Stimulated activated CD8-positive, alpha-beta memory T cell treated with anti-CD3 and anti-CD28 coated beads, Interleukin-12 subunit alpha, Interleukin-12 subunit beta, amount 100 ng/mL, for 24 hours (primary cell): ENCODE measurements at regions not wholly inside any gene's neighbourhood (a gene's known extent, or its start where the extent isn't known, plus 50 kb on each side); places are given as distances from the start of the nearest gene placed in this dataset.

Source experiments
- DNase-seq: peaks from one replicate; pipeline ENCODE4 v3.0.0-alpha.2; 2020; ENCODE audit errors: extremely low read depth

GRCh38 chr2:120809151-120809550 is 73.5 kb downstream of the GLI2 start:
- no peak for DNase-seq

DNA sequence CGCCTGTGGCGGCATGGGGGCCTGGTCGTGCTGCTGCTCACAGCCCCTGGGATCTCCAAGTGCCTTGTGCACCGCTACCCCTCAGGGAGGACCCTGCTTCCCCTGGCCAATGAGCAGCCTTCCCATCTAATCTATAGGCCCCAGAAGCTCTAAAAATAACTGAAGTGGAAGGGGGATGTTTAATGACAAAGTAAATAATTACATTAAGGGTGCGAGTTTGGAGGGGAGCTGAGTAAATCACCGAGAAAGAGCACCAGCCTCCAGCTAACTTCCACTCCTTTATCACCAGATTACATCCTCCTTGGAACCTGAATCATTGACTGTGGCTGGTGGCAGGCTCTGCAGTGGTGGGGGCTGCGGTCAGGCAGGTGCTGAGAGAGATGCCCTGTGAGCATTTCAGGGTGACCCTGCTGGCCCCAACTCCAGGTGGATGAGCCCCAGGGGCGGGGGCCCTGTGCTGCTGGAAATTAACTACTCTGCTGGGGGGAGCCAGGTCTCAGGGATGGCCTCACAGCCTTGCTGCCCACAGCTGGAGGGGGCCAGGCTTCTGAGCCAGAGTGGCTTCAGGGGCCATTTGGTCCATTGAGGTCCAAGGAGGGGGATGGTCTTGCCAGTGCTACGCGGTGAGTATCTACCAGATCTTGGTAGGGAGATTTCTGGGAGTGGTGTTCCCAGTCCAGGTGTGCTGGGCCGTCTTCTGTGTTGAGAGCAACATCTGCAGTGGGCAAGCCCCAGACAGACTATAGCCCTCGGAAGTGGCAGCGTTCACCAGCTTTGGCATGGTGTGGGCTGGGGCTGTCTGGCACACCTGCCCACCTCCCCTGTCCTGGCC is 74.2 kb downstream of the GLI2 start:
- DNase-seq: no peak

- no peak for DNase-seq
These were observed 75.0 kb downstream of the GLI2 start for GRCh38 chr2:120810639-120811038.

DNA sequence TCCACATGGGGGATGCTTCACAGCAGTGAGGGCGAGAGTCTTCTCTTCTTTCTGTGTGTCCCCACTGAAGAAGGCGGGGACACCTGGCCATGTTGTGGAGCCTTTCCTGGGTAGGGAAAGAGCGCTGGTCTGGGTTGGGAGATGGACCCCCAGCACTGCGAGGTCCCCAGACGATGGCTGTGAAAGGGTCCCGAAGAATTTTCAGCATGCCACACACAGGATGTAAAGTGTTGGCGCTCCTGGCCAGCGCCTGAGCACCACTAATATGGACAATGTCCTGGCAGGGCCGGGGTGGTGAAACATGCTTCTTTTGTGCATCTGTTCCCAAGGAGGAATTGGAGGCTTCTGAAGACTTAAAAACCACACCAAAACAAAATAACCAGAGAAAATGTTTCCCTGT is 77.2 kb downstream of the GLI2 start:
- no peak for DNase-seq

DNA sequence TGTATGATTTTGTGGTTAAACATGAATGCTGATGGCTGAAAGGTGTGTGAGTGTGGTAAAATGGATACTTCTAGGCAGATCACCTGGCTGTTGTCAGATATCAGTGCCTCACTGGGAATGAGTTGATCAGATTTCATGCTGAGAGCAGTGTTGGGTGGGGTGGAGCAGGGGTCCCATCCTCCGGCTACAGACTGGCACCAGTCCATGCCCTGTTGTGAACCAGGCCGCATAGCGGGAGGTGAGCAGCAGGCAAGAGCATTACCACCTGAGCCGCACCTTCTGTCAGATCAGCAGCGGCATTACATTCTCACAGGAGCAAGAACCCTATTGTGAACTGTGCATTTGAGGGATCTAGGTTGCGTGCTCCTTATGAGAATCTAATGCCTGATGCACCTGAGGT is 78.7 kb downstream of the GLI2 start:
- no peak for DNase-seq

DNA sequence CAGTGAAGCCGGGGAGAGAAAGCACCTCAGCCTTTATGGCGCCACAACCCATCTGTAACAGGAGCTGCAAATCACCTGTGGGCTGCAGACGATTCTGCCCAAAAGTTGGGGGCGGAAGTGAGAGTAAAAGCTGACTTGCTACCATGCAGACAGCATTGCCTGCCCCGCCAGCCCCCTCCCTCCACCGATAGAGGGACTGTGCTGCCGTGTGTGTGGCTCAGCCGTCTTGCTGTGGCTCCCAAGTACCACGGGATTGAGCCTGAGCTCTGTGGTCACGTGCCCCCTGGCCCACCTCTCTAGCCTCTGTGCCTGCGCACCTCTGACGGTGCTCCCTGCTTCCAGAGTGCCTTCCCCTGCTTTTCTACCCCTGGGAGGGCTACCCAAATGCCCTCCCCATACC is 79.6 kb downstream of the GLI2 start:
- DNase-seq: no peak

DNA sequence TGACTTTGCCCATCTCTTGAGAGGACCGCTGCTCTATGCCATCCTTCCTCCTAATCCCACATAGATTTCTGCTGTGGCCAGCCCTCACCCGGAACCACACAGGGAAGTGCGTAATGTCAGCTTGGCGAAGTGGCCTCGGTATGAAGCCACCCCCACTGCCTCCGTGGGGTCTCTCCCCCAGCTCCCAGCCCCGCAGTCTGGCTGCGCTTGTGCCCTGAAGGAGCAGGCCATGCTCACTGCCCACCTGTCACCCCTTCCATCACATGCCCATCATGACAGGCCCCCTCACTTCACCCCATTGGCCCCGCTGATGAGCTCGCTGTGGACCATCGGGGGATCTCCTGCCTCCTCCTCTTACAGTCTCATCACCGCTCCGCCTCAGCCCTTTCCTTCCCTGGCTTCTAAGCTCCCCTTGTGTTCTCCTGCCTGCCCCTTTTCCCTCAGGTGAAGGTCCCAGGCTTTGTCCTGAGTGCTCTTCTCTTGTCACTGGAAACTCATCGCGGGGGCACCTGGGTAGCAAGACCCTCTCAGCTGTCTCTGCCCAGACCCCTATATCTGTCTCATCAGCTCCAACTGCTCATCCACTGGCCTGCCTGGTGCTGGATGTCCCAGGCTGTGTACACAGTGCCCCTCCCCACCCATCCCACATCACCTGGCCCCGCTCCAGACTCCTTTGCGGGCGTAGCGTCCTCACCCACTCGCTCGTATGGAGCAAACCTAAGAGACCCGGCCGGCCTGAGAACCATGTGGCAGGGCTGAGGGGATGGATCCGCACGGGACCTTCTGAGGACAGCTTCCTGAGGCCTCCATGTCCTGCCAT is 81.7 kb downstream of the GLI2 start:
- no peak for DNase-seq

DNA sequence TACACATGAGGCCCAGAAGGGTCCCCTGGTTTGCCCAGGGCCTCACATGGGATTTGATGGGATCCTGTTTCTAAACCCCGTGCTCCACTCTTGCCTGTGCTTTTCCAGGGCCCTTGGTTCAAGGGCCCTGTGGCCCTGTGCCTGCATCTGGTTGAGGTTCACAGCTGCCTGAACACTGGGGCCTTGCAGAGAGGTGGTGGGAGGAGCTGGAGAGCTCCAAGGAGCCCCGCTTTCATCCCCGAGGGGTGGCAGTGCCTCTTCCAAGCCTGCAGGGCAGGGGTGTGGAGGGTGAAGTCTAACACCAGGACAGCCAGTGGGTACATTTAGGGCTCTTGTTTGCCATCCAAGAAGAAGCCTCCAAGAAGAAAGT is 82.3 kb downstream of the GLI2 start:
- DNase-seq: no peak

DNA sequence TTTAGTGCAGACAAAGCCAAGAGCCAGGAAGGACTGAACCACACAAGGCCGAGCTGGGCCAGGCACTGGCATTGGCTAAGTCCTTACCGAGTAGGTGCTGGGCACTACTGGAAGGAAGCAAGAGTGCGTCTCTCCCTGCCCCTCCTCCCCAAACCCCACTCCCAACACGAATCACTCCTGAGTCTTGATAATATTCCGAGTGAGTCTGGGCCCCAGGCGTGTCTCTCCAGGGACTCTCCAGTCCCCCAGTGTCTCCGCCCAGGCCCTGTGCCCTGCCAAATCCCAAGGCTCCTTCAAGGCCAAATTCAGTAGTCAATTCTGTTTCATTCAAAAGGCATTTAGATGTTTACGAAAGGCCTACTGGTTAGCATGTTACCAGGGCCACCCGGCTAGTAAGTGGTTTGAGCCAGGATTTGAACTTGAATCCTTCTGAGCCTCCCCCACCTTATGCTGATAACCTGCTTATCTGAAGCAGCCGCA is 82.8 kb downstream of the GLI2 start:
- no peak for DNase-seq

- no peak for DNase-seq
These were observed 84.1 kb downstream of the GLI2 start for GRCh38 chr2:120819720-120820210.

DNA sequence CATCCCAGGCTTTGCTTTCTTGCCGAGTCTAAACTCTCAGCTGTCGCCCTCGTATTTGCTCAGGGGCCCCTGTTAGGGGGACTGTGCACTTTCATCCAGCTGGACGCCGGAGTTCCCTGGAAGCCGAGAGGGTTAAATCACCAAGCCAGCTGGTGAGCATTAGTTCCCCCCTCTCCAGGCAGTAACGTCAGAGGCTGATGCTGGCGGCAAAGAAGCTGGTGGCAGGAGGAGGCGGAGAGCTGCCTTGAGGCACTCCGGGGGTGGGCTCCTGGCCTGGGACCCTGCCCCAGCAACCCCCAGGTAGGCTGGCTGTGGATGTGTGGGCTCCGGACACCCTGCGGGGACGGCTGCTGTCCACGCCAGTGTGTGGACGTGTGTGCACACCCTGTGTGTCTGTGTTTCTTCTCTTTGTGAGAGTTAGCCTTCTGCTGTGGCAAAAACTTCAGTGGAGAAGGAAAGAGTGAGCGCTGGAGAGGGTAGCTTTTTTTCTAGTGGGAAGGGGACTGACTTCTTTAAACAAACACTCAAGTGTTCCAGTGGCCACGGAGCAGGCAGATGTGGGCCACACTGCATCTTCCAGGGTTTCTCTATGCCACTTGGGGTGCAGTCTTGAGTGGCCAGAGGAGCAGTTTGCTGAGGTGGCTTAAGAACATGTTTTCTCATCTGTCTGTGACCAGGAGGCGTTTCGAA is 84.7 kb downstream of the GLI2 start:
- no peak for DNase-seq

GRCh38 chr2:120820953-120821279 is 85.2 kb downstream of the GLI2 start:
- DNase-seq: no peak

GRCh38 chr2:120821446-120822160 is 85.9 kb downstream of the GLI2 start:
- no peak for DNase-seq

DNA sequence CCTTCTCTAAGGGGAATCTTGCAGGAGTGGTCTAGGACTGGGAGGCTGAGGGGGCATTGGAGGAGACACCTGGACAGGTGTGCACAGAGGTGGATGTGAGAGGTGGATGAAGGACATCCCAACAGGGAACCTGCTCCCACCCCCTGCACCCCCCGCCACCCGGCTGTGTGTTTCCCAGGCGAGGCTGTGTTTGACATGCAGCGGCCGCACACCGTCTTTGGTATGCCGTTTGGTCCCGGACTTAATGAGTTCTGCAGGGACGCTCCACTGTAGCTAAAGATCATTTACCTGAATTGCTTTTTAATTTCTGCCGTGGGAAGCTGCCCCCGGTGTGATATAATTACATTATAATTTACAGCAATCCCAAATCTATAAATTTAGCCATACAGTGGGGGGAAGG is 87.3 kb downstream of the GLI2 start:
- no peak for DNase-seq

DNA sequence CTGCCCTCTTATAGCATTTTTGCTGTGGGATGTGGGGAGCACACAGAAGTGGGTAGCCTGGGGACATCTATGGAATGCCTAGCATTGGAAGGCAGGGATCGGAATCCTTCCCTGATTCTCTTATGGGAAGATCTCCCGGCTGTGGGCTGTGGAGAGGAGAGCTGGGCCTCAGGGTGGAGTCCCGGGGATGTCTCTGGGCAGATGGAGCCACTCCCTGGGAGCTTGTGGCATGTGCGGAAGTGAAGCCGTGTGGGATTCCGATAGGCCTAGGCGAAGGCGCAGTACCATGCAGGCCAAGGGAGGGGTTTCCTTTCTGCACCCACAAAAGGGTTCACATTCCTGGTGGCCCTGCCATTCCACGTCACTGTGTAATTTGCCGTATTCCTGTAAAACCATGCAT is 87.9 kb downstream of the GLI2 start:
- DNase-seq: no peak

DNA sequence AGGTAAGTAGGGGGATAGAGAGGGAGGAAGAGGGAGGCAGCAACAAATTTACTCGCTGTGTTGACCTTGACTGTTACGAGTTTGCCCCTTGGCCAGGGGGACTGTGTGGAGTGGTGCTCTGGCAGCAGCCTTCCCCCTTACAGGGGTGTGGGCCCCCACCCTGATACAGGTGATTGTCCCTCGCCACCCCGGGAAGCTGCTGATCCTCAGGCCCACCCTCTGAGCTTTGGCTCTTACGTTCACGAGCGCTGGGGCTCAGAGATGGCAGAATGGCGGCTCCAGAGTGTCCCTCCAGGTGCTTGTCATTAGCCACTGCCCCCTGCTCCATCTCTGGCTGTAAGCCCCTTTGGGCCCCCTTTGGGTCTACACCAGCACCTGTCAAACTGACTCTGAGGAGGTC is 88.6 kb downstream of the GLI2 start:
- no peak for DNase-seq

DNA sequence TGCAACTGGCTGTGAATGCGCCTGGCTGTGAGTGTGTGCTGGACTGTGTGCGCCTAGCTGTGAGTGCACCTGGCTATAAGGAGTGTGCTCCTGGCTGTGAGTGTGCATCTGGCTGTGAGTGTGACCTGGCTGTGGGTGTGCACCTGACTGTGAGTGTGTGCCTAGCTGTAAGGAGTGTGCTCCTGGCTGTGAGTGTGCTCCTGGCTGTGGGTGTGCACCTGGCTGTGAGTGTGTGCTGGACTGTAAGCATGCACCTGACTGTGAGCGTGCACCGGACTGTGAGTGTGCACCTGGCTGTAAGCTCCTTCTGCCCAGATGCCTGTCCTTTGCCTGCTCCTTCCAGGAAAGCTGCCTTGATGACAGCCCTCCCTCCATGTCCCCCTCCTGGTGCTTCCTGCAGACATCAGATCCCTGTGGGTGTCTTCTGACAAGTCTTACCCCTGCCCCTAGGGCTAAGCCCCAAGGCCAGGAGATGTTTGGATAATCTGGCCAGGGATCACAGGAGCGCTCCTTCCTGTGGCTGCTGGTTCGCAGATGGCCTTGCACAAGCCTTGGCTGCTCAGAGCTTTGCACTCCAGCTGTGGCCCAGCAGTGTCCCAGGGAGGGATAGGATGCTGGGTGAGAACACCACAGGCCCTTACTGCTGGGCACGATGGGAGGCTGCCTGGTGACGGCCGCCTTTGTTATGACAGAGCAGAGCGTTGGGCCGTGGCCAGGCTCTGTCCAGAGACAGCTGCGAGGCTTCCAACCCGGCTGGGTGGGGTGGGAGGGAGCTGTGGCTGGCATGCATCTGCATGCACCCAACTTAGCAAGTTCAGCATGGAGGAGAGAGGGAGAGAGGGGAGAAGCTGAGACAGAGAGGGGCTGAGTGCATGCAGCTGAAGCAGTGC is 89.9 kb downstream of the GLI2 start:
- no peak for DNase-seq

- DNase-seq: no peak
These were observed 90.6 kb downstream of the GLI2 start for GRCh38 chr2:120826260-120826648.

DNA sequence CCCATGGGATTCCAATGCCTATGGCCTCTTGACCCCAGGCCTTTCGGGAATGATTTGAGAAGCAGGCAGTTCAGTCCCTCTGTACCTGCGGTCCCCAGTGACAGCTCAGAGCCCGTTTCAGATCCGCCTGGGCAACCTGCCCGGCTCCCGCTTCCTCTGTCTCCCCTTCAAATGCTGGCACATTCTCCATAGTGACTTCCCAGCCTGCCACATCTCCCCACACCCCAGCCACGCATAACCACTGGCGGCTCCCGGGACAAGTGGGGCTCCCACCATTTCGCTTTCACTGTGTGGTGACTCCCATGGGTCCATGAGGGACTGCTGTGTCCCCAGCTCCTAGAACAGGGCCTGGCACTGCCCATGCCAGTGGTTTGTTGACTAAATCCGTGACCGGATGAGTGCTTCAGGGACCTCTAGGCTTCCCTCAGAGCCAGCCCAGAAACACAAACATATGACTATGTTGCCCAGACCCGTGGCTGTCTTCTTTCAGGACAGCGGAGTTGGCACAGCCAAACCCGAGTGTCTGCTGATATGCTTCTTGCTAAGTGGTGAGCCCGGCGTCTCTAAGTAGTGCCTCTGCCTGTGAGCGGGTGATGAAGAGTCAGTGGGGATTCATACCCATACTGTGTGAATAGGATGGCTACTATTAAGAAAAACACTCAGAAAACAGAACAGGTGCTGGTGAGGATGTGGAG is 91.2 kb downstream of the GLI2 start:
- no peak for DNase-seq

DNA sequence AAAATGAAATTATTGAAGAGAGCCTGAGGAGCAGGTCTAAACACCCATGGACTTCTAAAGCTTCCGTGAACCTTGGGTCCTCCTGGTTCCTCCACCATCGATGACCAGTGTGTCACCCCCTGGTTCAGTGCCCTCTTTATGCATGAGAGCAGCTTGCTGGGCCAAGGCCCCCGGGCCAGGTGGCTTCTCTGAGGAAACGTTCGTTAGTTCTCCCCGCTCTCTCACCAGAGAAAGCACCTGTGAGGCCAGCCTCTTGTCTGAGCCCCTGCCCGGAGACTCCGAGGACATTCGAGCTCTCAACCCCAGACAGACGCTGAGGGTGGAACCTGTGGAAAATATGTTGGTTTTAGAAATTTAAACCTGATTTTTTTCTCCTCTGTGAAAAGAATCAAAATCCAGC is 92.4 kb downstream of the GLI2 start:
- no peak for DNase-seq
